Stimulated activated CD4-positive, alpha-beta T cell treated with anti-CD3 and anti-CD28 coated beads, Interleukin-15, amount 100 ng/mL, for 48 hours (primary cell): ENCODE measurements at regions not wholly inside any gene's neighbourhood (a gene's known extent, or its start where the extent isn't known, plus 50 kb on each side); places are given as distances from the start of the nearest gene placed in this dataset.

Experiments used
- DNase-seq, 2 donors: peaks; one replicate each; pipeline ENCODE4 v3.0.0-alpha.2; 2020; ENCODE audit warnings: low read depth in 2 of 2

GRCh38 chr1:104699433-104699832 lies 949.7 kb downstream of the AMY1C start:
- DNase-seq, result no peak

- no peak for DNase-seq
Measured at GRCh38 chr1:104702731-104703130, 953.0 kb downstream of the AMY1C start.

GRCh38 chr1:104706631-104707147 lies 957.0 kb downstream of the AMY1C start:
- DNase-seq, result no peak

- DNase-seq, result no peak
Measured at GRCh38 chr1:104718752-104719151, 969.1 kb downstream of the AMY1C start.

- DNase-seq, result no peak
Measured at GRCh38 chr1:104720741-104721140, 971.0 kb downstream of the AMY1C start.

- DNase-seq, result no peak
Measured at GRCh38 chr1:104726917-104727316, 977.2 kb downstream of the AMY1C start.

GRCh38 chr1:104733866-104734265 lies 984.2 kb downstream of the AMY1C start:
- no peak for DNase-seq

GRCh38 chr1:104745875-104746274 lies 996.2 kb downstream of the AMY1C start:
- DNase-seq, result no peak

GRCh38 chr1:104746994-104747393 lies 997.3 kb downstream of the AMY1C start:
- DNase-seq, result no peak

- DNase-seq, result no peak
Measured at GRCh38 chr1:104760017-104760416, 1010.3 kb downstream of the AMY1C start.

GRCh38 chr1:104761961-104762570 lies 1012.4 kb downstream of the AMY1C start:
- no peak for DNase-seq

- no peak for DNase-seq
Measured at GRCh38 chr1:104765085-104765484, 1015.4 kb downstream of the AMY1C start.

- no peak for DNase-seq
Measured at GRCh38 chr1:104768466-104768865, 1018.8 kb downstream of the AMY1C start.

GRCh38 chr1:104780470-104781078 lies 1030.9 kb downstream of the AMY1C start:
- DNase-seq, result no peak

- no peak for DNase-seq
Measured at GRCh38 chr1:104785575-104786187, 1036.0 kb downstream of the AMY1C start.

GRCh38 chr1:104787866-104788510 lies 1038.3 kb downstream of the AMY1C start:
- DNase-seq, result no peak

GRCh38 chr1:104791030-104791429 lies 1041.3 kb downstream of the AMY1C start:
- no peak for DNase-seq

- DNase-seq, result no peak
Measured at GRCh38 chr1:104794035-104794434, 1044.3 kb downstream of the AMY1C start.

- DNase-seq, result no peak
Measured at GRCh38 chr1:104795931-104796330, 1046.2 kb downstream of the AMY1C start.

GRCh38 chr1:104797982-104798381 lies 1048.3 kb downstream of the AMY1C start:
- no peak for DNase-seq

- no peak for DNase-seq
Measured at GRCh38 chr1:104801344-104801743, 1051.6 kb downstream of the AMY1C start.

- DNase-seq, result no peak
Measured at GRCh38 chr1:104804147-104804546, 1054.4 kb downstream of the AMY1C start.

- DNase-seq, result no peak
Measured at GRCh38 chr1:104807590-104807989, 1057.9 kb downstream of the AMY1C start.
